ENCODE measurements at regions not wholly inside any gene's neighbourhood (a gene's known extent, or its start where the extent isn't known, plus 50 kb on each side); places are given as distances from the start of the nearest gene placed in this dataset.
A peak's percentile ranks its signal among the peaks of the same experiment; 100 is the strongest.

DNA sequence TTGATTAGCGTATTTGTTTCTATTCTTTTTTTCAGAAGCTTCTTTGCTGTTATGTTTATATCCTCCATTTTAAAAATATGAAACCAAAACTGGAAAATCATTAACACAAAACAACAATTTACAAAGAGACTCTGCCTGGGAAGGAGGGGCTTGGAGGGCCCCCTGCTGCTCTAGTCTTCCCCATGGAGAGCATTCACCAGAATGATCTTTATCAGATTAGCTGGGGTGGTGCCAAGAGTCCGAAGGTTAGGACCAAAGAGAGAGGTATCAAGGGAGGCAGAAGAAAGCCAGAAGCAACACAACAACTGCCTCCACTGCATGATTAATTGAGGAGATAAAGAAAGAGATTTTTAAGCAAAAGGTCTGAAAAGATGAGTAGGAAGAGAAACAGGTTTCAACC lies 218.6 kb downstream of the IRS1 start:
- peak overlapping the region; percentile 44 for H3K4me2 ChIP-seq
- WGBS (ENCODE audit: missing lambda C conversion rate), result 55% methylated on average over 2 of the region's 2 CpGs
- POLR2A ChIA-PET, result no interaction called here
- H3K4me1 ChIP-seq, result peaks cover 46% of the 10 kb centered on the region
- DNase-seq (ENCODE audit: low read depth in 1 of 2, low spot score in 1 of 2) (peak in 1 of 2 experiments; percentile 40), FAIRE-seq (no peak), ATAC-seq (peak in 1 of 2 experiments; percentile 25; a peak in 2 of 6 replicates)
- H3K27ac ChIP-seq, result peak overlapping the region; percentile 80 to 83
- CTCF ChIA-PET, result no interaction called here
- peaks cover 7% of the 10 kb centered on the region; the same call in 2 of the 3 replicates for H3K9me3 ChIP-seq
- no peak overlapping the region for H3K4me3 ChIP-seq
- TF ChIP-seq GATA3 (IDR thresholded peaks at IDR 0.05; ENCODE audit: borderline replicate concordance) (peak; percentile 61), CBX8 (IDR thresholded peaks at IDR 0.05) (no peak), ELK1 (IDR thresholded peaks at IDR 0.05; ENCODE audit: low read depth, low read length) (no peak)

- WGBS (ENCODE audit: missing lambda C conversion rate), result 59% methylated on average over 1 of the region's 1 CpG
- ATAC-seq (no peak), FAIRE-seq (no peak), DNase-seq (ENCODE audit: low read depth in 1 of 2, low spot score in 1 of 2) (no peak)
- ChIA-PET POLR2A (no interaction called here), CTCF (no interaction called here)
- H3K4me1 ChIP-seq, result peaks cover 46% of the 10 kb centered on the region
- peaks cover 4% of the 10 kb centered on the region; the same call in 1 of the 3 replicates for H3K9me3 ChIP-seq
- no peak overlapping the region; the same call in 2 of the 3 replicates for H3K4me2 ChIP-seq
- H3K4me3 ChIP-seq, result no peak overlapping the region
- TF ChIP-seq ZC3H11A (IDR thresholded peaks at IDR 0.05) (no peak), MAX (IDR thresholded peaks at IDR 0.05) (no peak), GATA3 (IDR thresholded peaks at IDR 0.05; ENCODE audit: borderline replicate concordance) (no peak), RFX5 (IDR thresholded peaks at IDR 0.05) (no peak)
- H3K27ac ChIP-seq, result peak overlapping the region; percentile 24 to 80; a peak in 1 of 6 replicates
Measured at GRCh38 chr2:226580403-226580802, 219.2 kb downstream of the IRS1 start.

DNA sequence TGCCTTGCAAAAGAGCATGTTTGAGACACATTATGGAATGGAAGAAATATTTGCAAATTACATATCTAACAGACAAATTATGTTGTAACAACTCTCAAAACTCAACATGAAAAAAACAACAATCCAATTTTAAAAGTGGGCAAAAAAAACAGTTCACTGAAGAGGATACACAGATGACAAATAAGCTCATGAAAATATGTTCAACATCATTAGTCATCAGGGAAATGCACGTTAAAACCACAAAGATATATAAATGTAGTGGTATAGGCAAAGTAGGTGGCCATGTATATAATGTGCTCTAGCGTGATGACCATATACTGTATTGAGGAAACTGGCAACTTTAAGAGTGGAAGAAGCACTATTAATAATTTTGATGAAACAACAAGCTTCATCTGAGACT lies 220.1 kb downstream of the IRS1 start:
- ChIA-PET CTCF (interaction anchor here (1.1 kb wide), 1 partner anchor 223 kb away, joined by 3 read pairs; no protein-coding TSS in a partner anchor), POLR2A (no interaction called here)
- ATAC-seq (no peak), DNase-seq (ENCODE audit: low read depth in 1 of 2, low spot score in 1 of 2) (no peak), FAIRE-seq (no peak)
- Histone ChIP-seq H3K4me1 (peaks cover 44% of the 10 kb centered on the region), H3K4me2 (peak overlapping the region; percentile 26; the same call in 1 of the 3 replicates), H3K27ac (peak overlapping the region in 1 of 2 experiments; percentile 33; a peak in 1 of 6 replicates), H3K4me3 (no peak overlapping the region), H3K9me3 (peaks cover 4% of the 10 kb centered on the region; the same call in 1 of the 3 replicates)
- WGBS (ENCODE audit: missing lambda C conversion rate), result 57% methylated on average over 2 of the region's 2 CpGs
- TF ChIP-seq MYC (IDR thresholded peaks at IDR 0.05; ENCODE audit: borderline replicate concordance, low read length) (no peak), ELK1 (IDR thresholded peaks at IDR 0.05; ENCODE audit: low read depth, low read length) (no peak), EP300 (IDR thresholded peaks at IDR 0.05) (no peak), HOXB5 (CRISPR knock-in tag; IDR thresholded peaks at IDR 0.05) (no peak), POLR2A (IDR thresholded peaks at IDR 0.05; ENCODE audit: low read length) (no peak), JUNB (IDR thresholded peaks at IDR 0.05) (no peak), ZC3H11A (IDR thresholded peaks at IDR 0.05) (no peak)
- TF ChIP-seq, protein P1, sequence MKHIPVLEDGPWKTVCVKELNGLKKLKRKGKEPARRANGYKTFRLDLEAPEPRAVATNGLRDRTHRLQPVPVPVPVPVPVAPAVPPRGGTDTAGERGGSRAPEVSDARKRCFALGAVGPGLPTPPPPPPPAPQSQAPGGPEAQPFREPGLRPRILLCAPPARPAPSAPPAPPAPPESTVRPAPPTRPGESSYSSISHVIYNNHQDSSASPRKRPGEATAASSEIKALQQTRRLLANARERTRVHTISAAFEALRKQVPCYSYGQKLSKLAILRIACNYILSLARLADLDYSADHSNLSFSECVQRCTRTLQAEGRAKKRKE (CRISPR knock-in tag; IDR thresholded peaks at IDR 0.05; ENCODE audit: low read depth), result no peak

DNA sequence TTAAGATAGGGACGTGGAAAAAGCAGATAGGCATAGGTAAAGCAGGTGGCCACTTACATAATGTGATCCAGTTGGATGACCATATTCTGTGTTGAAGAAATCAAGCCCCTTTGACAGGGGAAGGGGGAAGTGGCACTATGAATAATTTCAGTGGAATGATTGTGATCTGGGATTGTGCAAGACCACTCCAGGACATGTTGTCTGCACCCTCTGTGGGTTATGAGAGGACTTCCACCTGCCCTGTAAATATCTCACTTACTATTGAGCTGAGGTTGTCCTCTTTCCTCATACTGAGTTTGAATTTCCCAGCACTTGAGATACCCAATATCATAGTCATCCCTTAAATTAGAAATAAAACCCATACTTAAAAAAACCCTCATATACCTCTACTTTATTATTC lies 220.7 kb downstream of the IRS1 start:
- TF ChIP-seq RNF2 (IDR thresholded peaks at IDR 0.05; ENCODE audit: borderline replicate concordance, low read depth) (no peak), RFX5 (IDR thresholded peaks at IDR 0.05) (no peak), CEBPB (IDR thresholded peaks at IDR 0.05) (peak; percentile 64 to 72; a peak in 3 of 4 replicates), PHF8 (IDR thresholded peaks at IDR 0.05; ENCODE audit: borderline replicate concordance, low read depth) (no peak), RAD21 (conservative IDR thresholded peaks at IDR 0.05 in 1 of 2, IDR thresholded peaks at IDR 0.05 in 1 of 2) (peak in 1 of 2 experiments; percentile 21; a peak in 1 of 5 replicates), HES2 (IDR thresholded peaks at IDR 0.05) (peak; percentile 53; the same call in 1 of the 2 replicates), MAX (IDR thresholded peaks at IDR 0.05) (no peak), EHMT2 (IDR thresholded peaks at IDR 0.05; ENCODE audit: low read depth) (no peak)
- TF ChIP-seq, protein P2, sequence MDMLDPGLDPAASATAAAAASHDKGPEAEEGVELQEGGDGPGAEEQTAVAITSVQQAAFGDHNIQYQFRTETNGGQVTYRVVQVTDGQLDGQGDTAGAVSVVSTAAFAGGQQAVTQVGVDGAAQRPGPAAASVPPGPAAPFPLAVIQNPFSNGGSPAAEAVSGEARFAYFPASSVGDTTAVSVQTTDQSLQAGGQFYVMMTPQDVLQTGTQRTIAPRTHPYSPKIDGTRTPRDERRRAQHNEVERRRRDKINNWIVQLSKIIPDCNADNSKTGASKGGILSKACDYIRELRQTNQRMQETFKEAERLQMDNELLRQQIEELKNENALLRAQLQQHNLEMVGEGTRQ (IDR thresholded peaks at IDR 0.05), result no peak
- Histone ChIP-seq H3K4me2 (peak overlapping the region; percentile 26; the same call in 1 of the 3 replicates), H3K4me3 (no peak overlapping the region), H3K9me3 (peaks cover 4% of the 10 kb centered on the region; the same call in 1 of the 3 replicates), H3K27ac (peak overlapping the region; percentile 20 to 33; a peak in 3 of 6 replicates), H3K4me1 (peaks cover 38% of the 10 kb centered on the region)
- WGBS (ENCODE audit: missing lambda C conversion rate), result 87% methylated on average over 1 of the region's 1 CpG
- ATAC-seq, result no peak; a peak in 1 of 6 replicates
- no peak for FAIRE-seq
- ChIA-PET POLR2A (no interaction called here), CTCF (interaction anchor here (1.1 kb wide), 1 partner anchor 224 kb away, joined by 3 read pairs; no protein-coding TSS in a partner anchor)
- peak in 1 of 2 experiments; percentile 43 for DNase-seq (ENCODE audit: low read depth in 1 of 2, low spot score in 1 of 2)

Measured in A549 (cell line).